WTC11 (cell line): ENCODE measurements at regions not wholly inside any gene's neighbourhood (a gene's known extent, or its start where the extent isn't known, plus 50 kb on each side); places are given as distances from the start of the nearest gene placed in this dataset.

Experiments
- ATAC-seq: fragments of 200-7000 bp; cut with Tn5 transposase; 2 replicates; pipeline ENCODE4 v1.10.0; 2021; ENCODE audit warnings: mild to moderate bottlenecking, moderate library complexity
- CTCF ChIA-PET: fragments of 300-600 bp; sonication (Branson Sonifier 250); formaldehyde crosslinking; loops from one replicate; lab custom pipeline; 2021; ENCODE audit warnings: antibody characterized with exemption; lab: Charles Lee
- POLR2A ChIA-PET: fragments of 350-600 bp; sonication (Branson Sonifier 250); formaldehyde crosslinking; loops from one replicate; lab custom pipeline; 2021; ENCODE audit warnings: antibody characterized with exemption; lab: Charles Lee
- DNase-seq: peaks from one replicate; pipeline ENCODE4 v3.0.0; 2021; ENCODE audit warnings: low spot score
- H3K27ac Mint-ChIP-seq: 2 replicates; pipeline ENCODE4 v1.8.0; 2021; ENCODE audit warnings: mixed read lengths
- H3K27me3 Mint-ChIP-seq: 2 replicates; pipeline ENCODE4 v1.8.0; 2021; ENCODE audit warnings: low read depth, mild to moderate bottlenecking, moderate library complexity, mixed read lengths
- H3K36me3 Mint-ChIP-seq: 2 replicates; pipeline ENCODE4 v1.8.0; 2021; ENCODE audit warnings: mixed read lengths
- H3K4me1 Mint-ChIP-seq: 2 replicates; pipeline ENCODE4 v1.8.0; 2022; ENCODE audit warnings: mixed read lengths
- H3K4me3 Mint-ChIP-seq: 2 replicates; pipeline ENCODE4 v1.8.0; 2021; ENCODE audit warnings: mild to moderate bottlenecking, moderate library complexity, mixed read lengths
- H3K9me3 Mint-ChIP-seq: 2 replicates; pipeline ENCODE4 v1.8.0; 2021; ENCODE audit warnings: mixed read lengths
- ATF1 ChIP-seq: sonication (generic); formaldehyde crosslinking; IDR thresholded peaks from 2 replicates; pipeline ENCODE4 v1.8.1; 2023; ENCODE audit warnings: mild to moderate bottlenecking, moderate library complexity, missing genetic modification reagents
- CBFB ChIP-seq: sonication (generic); formaldehyde crosslinking; IDR thresholded peaks from 2 replicates; pipeline ENCODE4 v1.8.1; 2022; ENCODE audit warnings: mild to moderate bottlenecking, low read depth, missing genetic modification reagents
- CREB1 ChIP-seq: sonication (generic); formaldehyde crosslinking; IDR thresholded peaks from 2 replicates; pipeline ENCODE4 v1.8.0; 2023; ENCODE audit warnings: mild to moderate bottlenecking, missing genetic modification reagents
- NFYB ChIP-seq: sonication (generic); formaldehyde crosslinking; conservative IDR thresholded peaks from 2 replicates; pipeline ENCODE4 v1.8.0; 2022; ENCODE audit warnings: low read depth, missing genetic modification reagents
- OVOL2 ChIP-seq: fragments of 250-450 bp; sonication (Bioruptor Pico); IDR thresholded peaks from 2 replicates; pipeline ENCODE4 v1.9.0; 2021; ENCODE audit warnings: mild to moderate bottlenecking, borderline replicate concordance
- SMAD4 ChIP-seq: sonication (generic); formaldehyde crosslinking; IDR thresholded peaks from 2 replicates; pipeline ENCODE4 v1.8.0; 2022; ENCODE audit warnings: mild to moderate bottlenecking, missing genetic modification reagents
- SOX15 ChIP-seq: fragments of 250-450 bp; sonication (Bioruptor Pico); IDR thresholded peaks from 2 replicates; pipeline ENCODE4 v1.9.0; 2021; ENCODE audit warnings: mild to moderate bottlenecking
- SP1 ChIP-seq: sonication (generic); formaldehyde crosslinking; conservative IDR thresholded peaks from 2 replicates; pipeline ENCODE4 v1.8.1; 2022; ENCODE audit warnings: missing genetic modification reagents
- TCF7 ChIP-seq: sonication (generic); formaldehyde crosslinking; IDR thresholded peaks from 2 replicates; pipeline ENCODE4 v1.8.0; 2022; ENCODE audit warnings: mild to moderate bottlenecking, low read depth, missing genetic modification reagents, moderate library complexity
- TEAD4 ChIP-seq: sonication (generic); formaldehyde crosslinking; IDR thresholded peaks from 2 replicates; pipeline ENCODE4 v1.8.0; 2022; ENCODE audit warnings: mild to moderate bottlenecking, missing genetic modification reagents
- ZBTB21 ChIP-seq: sonication (generic); formaldehyde crosslinking; IDR thresholded peaks from 2 replicates; pipeline ENCODE4 v1.8.1; 2023; ENCODE audit warnings: mild to moderate bottlenecking, missing genetic modification reagents, borderline replicate concordance
- ZNF317 ChIP-seq: sonication (generic); formaldehyde crosslinking; IDR thresholded peaks from 2 replicates; pipeline ENCODE4 v1.8.1; 2023; ENCODE audit warnings: low read depth, mild to moderate bottlenecking, moderate library complexity, missing genetic modification reagents, borderline replicate concordance
- ZNF423 ChIP-seq: fragments of 250-450 bp; sonication (Bioruptor Pico); IDR thresholded peaks from 2 replicates; pipeline ENCODE4 v2.1.2; 2022; ENCODE audit warnings: mild to moderate bottlenecking, moderate library complexity
- TF ChIP-seq, protein P1 (sequence below): sonication (generic); formaldehyde crosslinking; IDR thresholded peaks from 2 replicates; pipeline ENCODE4 v1.8.1; 2023; ENCODE audit warnings: mild to moderate bottlenecking, missing genetic modification reagents
- TF ChIP-seq, protein P2 (sequence below): fragments of 250-450 bp; sonication (Bioruptor Pico); IDR thresholded peaks from 2 replicates; pipeline ENCODE4 v1.8.0; 2021; ENCODE audit warnings: mild to moderate bottlenecking
- TF ChIP-seq, protein P3 (sequence below): sonication (generic); formaldehyde crosslinking; IDR thresholded peaks from 2 replicates; pipeline ENCODE4 v1.8.0; 2023; ENCODE audit warnings: mild to moderate bottlenecking, missing genetic modification reagents
- TF ChIP-seq, protein P4 (sequence below): fragments of 250-450 bp; sonication (Bioruptor Pico); IDR thresholded peaks from 2 replicates; pipeline ENCODE4 v1.9.0; 2021; ENCODE audit warnings: mild to moderate bottlenecking, borderline replicate concordance
- TF ChIP-seq, protein P5 (sequence below): sonication (generic); formaldehyde crosslinking; IDR thresholded peaks from 2 replicates; pipeline ENCODE4 v1.8.1; 2023; ENCODE audit warnings: mild to moderate bottlenecking, missing genetic modification reagents

DNA sequence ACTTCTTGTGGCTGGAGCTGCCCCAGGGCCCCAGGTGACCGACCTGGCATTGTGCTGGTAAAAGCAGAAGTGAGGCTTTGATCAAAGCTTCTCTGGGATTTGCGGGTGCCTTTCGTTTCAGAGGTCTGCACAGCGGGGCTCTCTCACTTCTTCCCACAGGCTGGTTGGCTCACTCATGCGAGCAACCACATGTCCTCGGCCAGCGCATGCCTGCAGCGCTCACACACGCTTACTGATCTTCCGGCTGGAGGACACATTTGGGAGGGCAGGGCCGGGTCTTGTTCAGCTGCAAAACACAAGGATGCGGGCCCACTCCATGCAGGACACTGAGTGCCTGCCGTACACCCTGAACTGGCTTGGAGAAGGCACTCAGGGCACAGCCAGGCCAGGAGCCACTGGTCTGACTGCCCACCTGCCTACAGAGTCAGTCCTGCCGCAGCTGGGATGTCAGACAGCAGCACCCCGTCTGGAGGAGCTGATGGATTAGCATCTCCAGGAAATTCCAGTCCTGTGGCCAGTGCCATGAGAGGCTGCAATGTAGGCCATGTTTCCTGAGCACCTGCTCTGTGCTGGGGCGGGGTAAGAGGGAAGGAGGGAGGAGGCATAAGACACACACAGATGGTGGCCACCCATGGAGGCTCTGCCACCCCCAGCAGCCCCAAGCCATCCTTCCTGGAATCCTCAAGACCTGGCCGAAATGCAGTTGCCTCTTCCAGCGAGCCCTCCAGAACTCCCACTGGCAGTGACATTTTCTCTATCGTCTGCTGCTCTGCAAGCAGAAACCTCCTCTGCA is 1383.2 kb downstream of the BRD1 start (continued):
- TF ChIP-seq, protein P1, sequence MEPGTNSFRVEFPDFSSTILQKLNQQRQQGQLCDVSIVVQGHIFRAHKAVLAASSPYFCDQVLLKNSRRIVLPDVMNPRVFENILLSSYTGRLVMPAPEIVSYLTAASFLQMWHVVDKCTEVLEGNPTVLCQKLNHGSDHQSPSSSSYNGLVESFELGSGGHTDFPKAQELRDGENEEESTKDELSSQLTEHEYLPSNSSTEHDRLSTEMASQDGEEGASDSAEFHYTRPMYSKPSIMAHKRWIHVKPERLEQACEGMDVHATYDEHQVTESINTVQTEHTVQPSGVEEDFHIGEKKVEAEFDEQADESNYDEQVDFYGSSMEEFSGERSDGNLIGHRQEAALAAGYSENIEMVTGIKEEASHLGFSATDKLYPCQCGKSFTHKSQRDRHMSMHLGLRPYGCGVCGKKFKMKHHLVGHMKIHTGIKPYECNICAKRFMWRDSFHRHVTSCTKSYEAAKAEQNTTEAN (CRISPR knock-in tag): no peak
- no peak for TF ChIP-seq NFYB (CRISPR knock-in tag)
- no peak for TF ChIP-seq CREB1 (CRISPR knock-in tag)

DNA sequence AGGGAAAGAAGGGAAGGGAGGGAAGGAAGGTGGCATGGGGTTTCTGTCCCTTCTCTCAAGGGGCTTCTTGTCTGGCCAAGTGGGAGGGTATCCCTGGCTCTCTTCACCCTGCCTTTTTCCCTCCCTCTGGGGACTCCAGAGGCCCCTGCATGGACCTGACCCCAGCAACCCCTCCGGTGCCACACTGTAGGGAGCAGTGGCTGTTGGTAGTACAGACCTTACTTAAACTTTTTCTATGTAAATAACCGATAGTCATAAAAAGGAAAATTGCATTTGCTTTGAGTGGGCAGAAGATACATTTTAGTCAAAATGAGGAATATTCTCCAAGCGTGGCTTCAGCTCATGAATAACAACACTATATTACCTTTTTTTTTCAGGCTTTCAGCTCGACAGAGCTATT is 1384.0 kb downstream of the BRD1 start:
- DNase-seq (no peak), ATAC-seq (no peak)
- Mint-ChIP-seq H3K27ac (no peak overlapping the region), H3K36me3 (no peaks in the 10 kb centered on the region), H3K4me1 (no peaks in the 10 kb centered on the region; the same call in 1 of the 2 replicates), H3K27me3 (no peaks in the 10 kb centered on the region), H3K9me3 (no peaks in the 10 kb centered on the region), H3K4me3 (no peak overlapping the region)
- CTCF ChIA-PET: no interaction called here
- POLR2A ChIA-PET: no interaction called here
- TF ChIP-seq, protein P1 (CRISPR knock-in tag): no peak
- TF ChIP-seq TEAD4 (CRISPR knock-in tag) (no peak), SOX15 (CRISPR knock-in tag) (no peak), NFYB (CRISPR knock-in tag) (no peak), ZBTB21 (no peak), SMAD4 (no peak), CREB1 (CRISPR knock-in tag) (no peak), ZNF423 (CRISPR knock-in tag) (no peak), CBFB (CRISPR knock-in tag) (no peak), ZNF317 (CRISPR knock-in tag) (no peak), SP1 (no peak), OVOL2 (CRISPR knock-in tag) (no peak), TCF7 (CRISPR knock-in tag) (no peak), ATF1 (no peak)
- TF ChIP-seq, protein P2, sequence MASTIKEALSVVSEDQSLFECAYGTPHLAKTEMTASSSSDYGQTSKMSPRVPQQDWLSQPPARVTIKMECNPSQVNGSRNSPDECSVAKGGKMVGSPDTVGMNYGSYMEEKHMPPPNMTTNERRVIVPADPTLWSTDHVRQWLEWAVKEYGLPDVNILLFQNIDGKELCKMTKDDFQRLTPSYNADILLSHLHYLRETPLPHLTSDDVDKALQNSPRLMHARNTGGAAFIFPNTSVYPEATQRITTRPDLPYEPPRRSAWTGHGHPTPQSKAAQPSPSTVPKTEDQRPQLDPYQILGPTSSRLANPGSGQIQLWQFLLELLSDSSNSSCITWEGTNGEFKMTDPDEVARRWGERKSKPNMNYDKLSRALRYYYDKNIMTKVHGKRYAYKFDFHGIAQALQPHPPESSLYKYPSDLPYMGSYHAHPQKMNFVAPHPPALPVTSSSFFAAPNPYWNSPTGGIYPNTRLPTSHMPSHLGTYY (CRISPR knock-in tag): no peak
- TF ChIP-seq, protein P3, sequence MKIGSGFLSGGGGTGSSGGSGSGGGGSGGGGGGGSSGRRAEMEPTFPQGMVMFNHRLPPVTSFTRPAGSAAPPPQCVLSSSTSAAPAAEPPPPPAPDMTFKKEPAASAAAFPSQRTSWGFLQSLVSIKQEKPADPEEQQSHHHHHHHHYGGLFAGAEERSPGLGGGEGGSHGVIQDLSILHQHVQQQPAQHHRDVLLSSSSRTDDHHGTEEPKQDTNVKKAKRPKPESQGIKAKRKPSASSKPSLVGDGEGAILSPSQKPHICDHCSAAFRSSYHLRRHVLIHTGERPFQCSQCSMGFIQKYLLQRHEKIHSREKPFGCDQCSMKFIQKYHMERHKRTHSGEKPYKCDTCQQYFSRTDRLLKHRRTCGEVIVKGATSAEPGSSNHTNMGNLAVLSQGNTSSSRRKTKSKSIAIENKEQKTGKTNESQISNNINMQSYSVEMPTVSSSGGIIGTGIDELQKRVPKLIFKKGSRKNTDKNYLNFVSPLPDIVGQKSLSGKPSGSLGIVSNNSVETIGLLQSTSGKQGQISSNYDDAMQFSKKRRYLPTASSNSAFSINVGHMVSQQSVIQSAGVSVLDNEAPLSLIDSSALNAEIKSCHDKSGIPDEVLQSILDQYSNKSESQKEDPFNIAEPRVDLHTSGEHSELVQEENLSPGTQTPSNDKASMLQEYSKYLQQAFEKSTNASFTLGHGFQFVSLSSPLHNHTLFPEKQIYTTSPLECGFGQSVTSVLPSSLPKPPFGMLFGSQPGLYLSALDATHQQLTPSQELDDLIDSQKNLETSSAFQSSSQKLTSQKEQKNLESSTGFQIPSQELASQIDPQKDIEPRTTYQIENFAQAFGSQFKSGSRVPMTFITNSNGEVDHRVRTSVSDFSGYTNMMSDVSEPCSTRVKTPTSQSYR (CRISPR knock-in tag): no peak
- TF ChIP-seq, protein P4, sequence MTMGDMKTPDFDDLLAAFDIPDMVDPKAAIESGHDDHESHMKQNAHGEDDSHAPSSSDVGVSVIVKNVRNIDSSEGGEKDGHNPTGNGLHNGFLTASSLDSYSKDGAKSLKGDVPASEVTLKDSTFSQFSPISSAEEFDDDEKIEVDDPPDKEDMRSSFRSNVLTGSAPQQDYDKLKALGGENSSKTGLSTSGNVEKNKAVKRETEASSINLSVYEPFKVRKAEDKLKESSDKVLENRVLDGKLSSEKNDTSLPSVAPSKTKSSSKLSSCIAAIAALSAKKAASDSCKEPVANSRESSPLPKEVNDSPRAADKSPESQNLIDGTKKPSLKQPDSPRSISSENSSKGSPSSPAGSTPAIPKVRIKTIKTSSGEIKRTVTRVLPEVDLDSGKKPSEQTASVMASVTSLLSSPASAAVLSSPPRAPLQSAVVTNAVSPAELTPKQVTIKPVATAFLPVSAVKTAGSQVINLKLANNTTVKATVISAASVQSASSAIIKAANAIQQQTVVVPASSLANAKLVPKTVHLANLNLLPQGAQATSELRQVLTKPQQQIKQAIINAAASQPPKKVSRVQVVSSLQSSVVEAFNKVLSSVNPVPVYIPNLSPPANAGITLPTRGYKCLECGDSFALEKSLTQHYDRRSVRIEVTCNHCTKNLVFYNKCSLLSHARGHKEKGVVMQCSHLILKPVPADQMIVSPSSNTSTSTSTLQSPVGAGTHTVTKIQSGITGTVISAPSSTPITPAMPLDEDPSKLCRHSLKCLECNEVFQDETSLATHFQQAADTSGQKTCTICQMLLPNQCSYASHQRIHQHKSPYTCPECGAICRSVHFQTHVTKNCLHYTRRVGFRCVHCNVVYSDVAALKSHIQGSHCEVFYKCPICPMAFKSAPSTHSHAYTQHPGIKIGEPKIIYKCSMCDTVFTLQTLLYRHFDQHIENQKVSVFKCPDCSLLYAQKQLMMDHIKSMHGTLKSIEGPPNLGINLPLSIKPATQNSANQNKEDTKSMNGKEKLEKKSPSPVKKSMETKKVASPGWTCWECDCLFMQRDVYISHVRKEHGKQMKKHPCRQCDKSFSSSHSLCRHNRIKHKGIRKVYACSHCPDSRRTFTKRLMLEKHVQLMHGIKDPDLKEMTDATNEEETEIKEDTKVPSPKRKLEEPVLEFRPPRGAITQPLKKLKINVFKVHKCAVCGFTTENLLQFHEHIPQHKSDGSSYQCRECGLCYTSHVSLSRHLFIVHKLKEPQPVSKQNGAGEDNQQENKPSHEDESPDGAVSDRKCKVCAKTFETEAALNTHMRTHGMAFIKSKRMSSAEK (CRISPR knock-in tag): no peak
- TF ChIP-seq, protein P5, sequence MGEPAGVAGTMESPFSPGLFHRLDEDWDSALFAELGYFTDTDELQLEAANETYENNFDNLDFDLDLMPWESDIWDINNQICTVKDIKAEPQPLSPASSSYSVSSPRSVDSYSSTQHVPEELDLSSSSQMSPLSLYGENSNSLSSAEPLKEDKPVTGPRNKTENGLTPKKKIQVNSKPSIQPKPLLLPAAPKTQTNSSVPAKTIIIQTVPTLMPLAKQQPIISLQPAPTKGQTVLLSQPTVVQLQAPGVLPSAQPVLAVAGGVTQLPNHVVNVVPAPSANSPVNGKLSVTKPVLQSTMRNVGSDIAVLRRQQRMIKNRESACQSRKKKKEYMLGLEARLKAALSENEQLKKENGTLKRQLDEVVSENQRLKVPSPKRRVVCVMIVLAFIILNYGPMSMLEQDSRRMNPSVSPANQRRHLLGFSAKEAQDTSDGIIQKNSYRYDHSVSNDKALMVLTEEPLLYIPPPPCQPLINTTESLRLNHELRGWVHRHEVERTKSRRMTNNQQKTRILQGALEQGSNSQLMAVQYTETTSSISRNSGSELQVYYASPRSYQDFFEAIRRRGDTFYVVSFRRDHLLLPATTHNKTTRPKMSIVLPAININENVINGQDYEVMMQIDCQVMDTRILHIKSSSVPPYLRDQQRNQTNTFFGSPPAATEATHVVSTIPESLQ (CRISPR knock-in tag): no peak
